Activated CD4-positive, alpha-beta T cell treated with anti-CD3 and anti-CD28 coated beads, Interleukin-2, Interleukin-4, amounts not matched to agents 100 ng/mL and 50 ng/mL, durations not matched to agents 16 hours and 8 hours (primary cell): ENCODE measurements at regions not wholly inside any gene's neighbourhood (a gene's known extent, or its start where the extent isn't known, plus 50 kb on each side); places are given as distances from the start of the nearest gene placed in this dataset.

Experiments used
- DNase-seq: peaks from one replicate; pipeline ENCODE4 v3.0.0-alpha.2; 2020; ENCODE audit warnings: low spot score

- DNase-seq = no peak
These were observed 86.3 kb upstream of the IER5L start for GRCh38 chr9:129264388-129264787.

GRCh38 chr9:129263836-129264235 lies 85.8 kb upstream of the IER5L start:
- DNase-seq = no peak

GRCh38 chr9:129262261-129262660 lies 84.2 kb upstream of the IER5L start:
- DNase-seq = no peak

GRCh38 chr9:129259375-129259774 lies 81.3 kb upstream of the IER5L start:
- no peak for DNase-seq

- DNase-seq = no peak
These were observed 80.8 kb upstream of the IER5L start for GRCh38 chr9:129258823-129259301.

- DNase-seq = peak; percentile 89
These were observed 80.2 kb upstream of the IER5L start for GRCh38 chr9:129258124-129258822.

GRCh38 chr9:129256959-129257713 lies 79.1 kb upstream of the IER5L start:
- DNase-seq = no peak

GRCh38 chr9:129254566-129255287 lies 76.7 kb upstream of the IER5L start:
- DNase-seq = no peak

GRCh38 chr9:129253803-129254381 lies 75.8 kb upstream of the IER5L start:
- DNase-seq = no peak

GRCh38 chr9:129252937-129253802 lies 75.1 kb upstream of the IER5L start:
- DNase-seq = no peak

GRCh38 chr9:129250786-129251185 lies 72.7 kb upstream of the IER5L start:
- DNase-seq = no peak

- DNase-seq = no peak
These were observed 69.5 kb upstream of the IER5L start for GRCh38 chr9:129247285-129248153.

- no peak for DNase-seq
These were observed 67.2 kb upstream of the IER5L start for GRCh38 chr9:129245276-129245675.

GRCh38 chr9:129242971-129243561 lies 65.0 kb upstream of the IER5L start:
- DNase-seq = no peak

GRCh38 chr9:129242191-129242941 lies 64.3 kb upstream of the IER5L start:
- DNase-seq = no peak

GRCh38 chr9:129241725-129242124 lies 63.7 kb upstream of the IER5L start:
- DNase-seq = no peak

GRCh38 chr9:129240581-129241211 lies 62.6 kb upstream of the IER5L start:
- DNase-seq = no peak

GRCh38 chr9:129239946-129240490 lies 62.0 kb upstream of the IER5L start:
- DNase-seq = no peak

- DNase-seq = no peak
These were observed 59.7 kb upstream of the IER5L start for GRCh38 chr9:129237803-129238202.
